KMS-11 (cell line): ENCODE measurements at regions not wholly inside any gene's neighbourhood (a gene's known extent, or its start where the extent isn't known, plus 50 kb on each side); places are given as distances from the start of the nearest gene placed in this dataset.

Experiments used
- H2AFZ ChIP-seq: fragments of 200-600 bp; sonication (generic); 2 replicates; pipeline ENCODE4 v1.6.1; 2016; ENCODE audit warnings: antibody characterized with exemption, mixed run types, low read depth
- H3K27ac ChIP-seq: fragments of 200-600 bp; sonication (generic); 2 replicates; pipeline ENCODE4 v1.6.1; 2016; ENCODE audit warnings: mild to moderate bottlenecking, mixed run types
- H3K27me3 ChIP-seq: fragments of 200-600 bp; sonication (generic); 2 replicates; pipeline ENCODE4 v1.6.1; 2017; ENCODE audit warnings: mild to moderate bottlenecking, low read depth, mixed run types, moderate library complexity; ENCODE audit not compliant: insufficient read depth
- H3K36me3 ChIP-seq: fragments of 200-600 bp; sonication (generic); 2 replicates; pipeline ENCODE4 v1.6.1; 2017; ENCODE audit warnings: mild to moderate bottlenecking, mixed run types; ENCODE audit not compliant: insufficient read depth
- H3K4me1 ChIP-seq: fragments of 200-600 bp; sonication (generic); 2 replicates; pipeline ENCODE4 v1.6.1; 2016; ENCODE audit warnings: mild to moderate bottlenecking, low read depth, mixed run types; ENCODE audit not compliant: poor library complexity, severe bottlenecking
- H3K4me2 ChIP-seq: fragments of 200-600 bp; sonication (generic); 2 replicates; pipeline ENCODE4 v1.7.0; 2016; ENCODE audit warnings: mild to moderate bottlenecking, mixed run types
- H3K4me3 ChIP-seq: fragments of 200-600 bp; sonication (generic); IDR thresholded peaks from 2 replicates; pipeline ENCODE4 v1.6.1; 2017; ENCODE audit warnings: low read depth, low read length, mixed read lengths; ENCODE audit not compliant: insufficient read depth
- H3K79me2 ChIP-seq: fragments of 200-600 bp; sonication (generic); 2 replicates; pipeline ENCODE4 v1.6.1; 2016; ENCODE audit warnings: low read depth, mixed run types; ENCODE audit not compliant: insufficient read depth
- H3K9ac ChIP-seq: fragments of 200-600 bp; sonication (generic); 2 replicates; pipeline ENCODE4 v1.6.1; 2016; ENCODE audit warnings: mild to moderate bottlenecking, mixed run types
- H4K20me1 ChIP-seq: fragments of 200-600 bp; sonication (generic); 2 replicates; pipeline ENCODE4 v1.6.1; 2016; ENCODE audit warnings: mild to moderate bottlenecking, mixed run types; ENCODE audit not compliant: insufficient read depth
- TF ChIP-seq, protein P1 (sequence below): fragments of 200-600 bp; sonication (generic); conservative IDR thresholded peaks from 2 replicates; pipeline ENCODE4 v1.6.1; 2017; ENCODE audit warnings: low read depth, mild to moderate bottlenecking, antibody characterized with exemption, low read length, moderate library complexity, mixed read lengths

DNA sequence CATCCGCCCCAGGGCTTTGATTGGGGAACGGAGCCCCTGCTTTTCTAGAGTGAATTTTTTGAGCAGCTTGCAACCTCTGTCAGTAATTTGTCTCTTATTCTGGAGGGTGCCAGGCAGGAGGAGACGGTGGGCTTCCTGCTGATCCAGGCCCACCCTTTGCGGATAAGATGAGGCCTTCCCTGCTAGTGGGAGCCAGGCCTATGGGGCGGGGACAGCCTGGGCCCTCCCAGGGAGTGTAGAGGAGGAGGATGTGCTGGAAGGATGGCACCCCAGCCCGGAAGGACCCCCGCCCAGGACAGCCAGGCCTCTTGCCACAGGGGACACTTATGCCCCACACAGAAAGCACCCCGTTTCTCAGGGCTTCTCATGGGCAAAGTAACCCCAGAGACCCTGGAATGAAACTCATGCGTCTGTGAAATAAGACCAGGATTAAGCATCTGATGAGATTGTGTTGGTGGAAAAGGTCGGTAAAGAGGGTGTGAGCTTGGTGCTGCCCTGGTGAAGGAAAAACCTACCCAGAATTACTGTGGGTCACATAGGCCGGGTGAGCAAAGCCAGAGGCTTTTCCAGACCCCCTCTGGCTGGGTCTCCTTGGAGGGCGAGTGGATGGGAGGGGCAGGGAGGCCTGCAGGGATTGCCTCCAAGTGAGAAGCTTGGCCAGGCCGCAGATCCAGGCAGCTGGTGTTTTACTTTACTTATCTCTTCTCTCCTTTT, 118.7 kb downstream of the SIK1 start:
- Histone ChIP-seq H3K9ac (peak overlapping the region; percentile 88), H4K20me1 (no peaks in the 10 kb centered on the region), H3K79me2 (no peaks in the 10 kb centered on the region), H3K4me3 (no peak overlapping the region), H3K4me2 (peak overlapping the region; percentile 90), H3K27me3 (no peaks in the 10 kb centered on the region), H3K27ac (peak overlapping the region; percentile 94), H3K4me1 (peaks cover 78% of the 10 kb centered on the region), H3K36me3 (no peaks in the 10 kb centered on the region), H2AFZ (no peak overlapping the region)
- TF ChIP-seq, protein P1, sequence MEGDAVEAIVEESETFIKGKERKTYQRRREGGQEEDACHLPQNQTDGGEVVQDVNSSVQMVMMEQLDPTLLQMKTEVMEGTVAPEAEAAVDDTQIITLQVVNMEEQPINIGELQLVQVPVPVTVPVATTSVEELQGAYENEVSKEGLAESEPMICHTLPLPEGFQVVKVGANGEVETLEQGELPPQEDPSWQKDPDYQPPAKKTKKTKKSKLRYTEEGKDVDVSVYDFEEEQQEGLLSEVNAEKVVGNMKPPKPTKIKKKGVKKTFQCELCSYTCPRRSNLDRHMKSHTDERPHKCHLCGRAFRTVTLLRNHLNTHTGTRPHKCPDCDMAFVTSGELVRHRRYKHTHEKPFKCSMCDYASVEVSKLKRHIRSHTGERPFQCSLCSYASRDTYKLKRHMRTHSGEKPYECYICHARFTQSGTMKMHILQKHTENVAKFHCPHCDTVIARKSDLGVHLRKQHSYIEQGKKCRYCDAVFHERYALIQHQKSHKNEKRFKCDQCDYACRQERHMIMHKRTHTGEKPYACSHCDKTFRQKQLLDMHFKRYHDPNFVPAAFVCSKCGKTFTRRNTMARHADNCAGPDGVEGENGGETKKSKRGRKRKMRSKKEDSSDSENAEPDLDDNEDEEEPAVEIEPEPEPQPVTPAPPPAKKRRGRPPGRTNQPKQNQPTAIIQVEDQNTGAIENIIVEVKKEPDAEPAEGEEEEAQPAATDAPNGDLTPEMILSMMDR = no peak

DNA sequence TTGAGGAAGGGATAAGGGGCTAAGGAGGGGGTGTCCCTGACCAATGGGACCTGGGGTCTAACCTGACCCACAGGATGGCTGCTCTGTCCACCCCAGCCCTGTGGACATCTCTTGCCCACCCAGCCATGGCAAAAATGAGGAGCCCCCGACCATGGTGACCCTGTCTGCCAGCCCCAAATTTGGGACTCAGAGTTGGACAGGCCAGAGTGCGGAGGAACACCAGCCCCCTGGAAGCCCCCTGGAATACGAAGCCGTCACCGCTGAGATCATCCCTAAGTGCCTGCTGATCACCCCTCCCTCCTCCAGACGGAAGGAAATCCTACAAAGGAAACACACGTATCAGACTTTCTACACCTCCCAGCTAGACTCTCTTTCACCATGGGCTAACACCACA, 119.3 kb downstream of the SIK1 start:
- no peak overlapping the region for H3K4me3 ChIP-seq
- H3K36me3 ChIP-seq = no peaks in the 10 kb centered on the region
- TF ChIP-seq, protein P1 = no peak
- H3K9ac ChIP-seq = peak overlapping the region; percentile 88
- H3K4me2 ChIP-seq = peak overlapping the region; percentile 90
- H4K20me1 ChIP-seq = no peaks in the 10 kb centered on the region
- H3K79me2 ChIP-seq = no peaks in the 10 kb centered on the region
- peaks cover 74% of the 10 kb centered on the region for H3K4me1 ChIP-seq
- no peaks in the 10 kb centered on the region for H3K27me3 ChIP-seq
- peak overlapping the region; percentile 94 for H3K27ac ChIP-seq
- peak overlapping the region; percentile 67 for H2AFZ ChIP-seq

DNA sequence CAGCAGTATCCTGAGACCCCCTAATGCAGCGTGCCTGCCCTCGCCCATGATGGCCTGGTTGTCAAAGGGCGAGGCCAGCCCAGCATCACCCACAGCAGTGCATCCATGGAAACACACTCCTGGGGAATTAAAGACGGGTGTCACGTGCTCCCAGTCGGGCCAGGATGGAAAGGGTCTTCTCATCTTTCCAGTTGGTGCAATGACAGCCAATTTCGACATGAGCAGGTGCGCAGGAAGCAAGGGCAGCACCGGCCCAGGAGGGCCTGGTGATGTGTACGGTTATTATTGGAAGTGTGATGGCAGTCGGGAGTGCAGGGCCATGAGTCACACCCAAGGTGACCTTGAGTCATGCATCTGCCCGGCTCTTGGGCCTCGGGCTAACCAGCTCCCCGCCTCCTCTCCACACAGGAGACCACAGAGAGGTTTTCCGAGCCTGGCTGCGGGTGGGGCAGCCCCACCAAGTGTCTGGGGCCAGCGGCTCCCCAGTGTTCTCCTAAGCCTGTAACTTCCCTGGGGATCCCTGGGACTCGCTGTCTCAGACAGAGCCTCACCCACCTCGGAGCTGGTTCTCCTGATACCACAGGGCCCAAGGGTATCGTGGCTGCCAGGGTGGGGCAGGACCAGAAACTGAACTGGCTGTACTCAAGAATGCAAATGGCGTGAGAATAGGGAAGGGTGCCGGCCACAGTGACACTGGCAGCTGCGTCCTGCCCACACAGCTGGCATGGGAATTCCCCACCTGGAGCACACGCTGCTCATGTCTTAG, 119.8 kb downstream of the SIK1 start:
- H3K79me2 ChIP-seq = no peaks in the 10 kb centered on the region
- H3K4me3 ChIP-seq = no peak overlapping the region
- peak overlapping the region; percentile 90 for H3K4me2 ChIP-seq
- H3K27me3 ChIP-seq = no peaks in the 10 kb centered on the region
- TF ChIP-seq, protein P1 = no peak
- H3K4me1 ChIP-seq = peaks cover 68% of the 10 kb centered on the region
- H2AFZ ChIP-seq = peak overlapping the region; percentile 67
- H3K9ac ChIP-seq = peak overlapping the region; percentile 88
- peak overlapping the region; percentile 94 for H3K27ac ChIP-seq
- no peaks in the 10 kb centered on the region for H3K36me3 ChIP-seq
- no peaks in the 10 kb centered on the region for H4K20me1 ChIP-seq

DNA sequence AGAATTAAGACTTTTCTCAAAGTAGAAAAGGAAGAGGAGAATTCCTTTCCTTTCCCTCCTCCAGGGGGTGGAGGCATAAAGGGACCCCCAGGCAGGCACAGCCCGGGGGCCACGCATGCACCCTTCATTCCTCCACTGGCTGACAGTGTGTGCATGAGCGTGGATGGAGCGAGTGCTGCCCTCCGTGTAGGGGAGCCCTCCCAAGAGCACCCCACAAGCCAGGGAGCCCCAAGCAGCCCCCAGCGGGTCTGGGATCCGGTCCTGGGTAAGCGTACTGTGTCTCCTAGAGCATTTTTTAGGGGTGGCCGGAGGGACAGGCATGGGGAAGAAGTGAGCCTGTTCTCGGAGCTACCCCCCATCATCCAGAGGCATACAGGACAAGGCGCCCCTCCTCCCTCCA, 120.5 kb downstream of the SIK1 start:
- H3K4me2 ChIP-seq = peak overlapping the region; percentile 90
- H3K9ac ChIP-seq = peak overlapping the region; percentile 88

More for the DNA sequence above, 120.5 kb downstream of the SIK1 start:
- Histone ChIP-seq H3K79me2 (no peaks in the 10 kb centered on the region), H3K4me3 (no peak overlapping the region), H3K4me1 (peaks cover 61% of the 10 kb centered on the region), H3K27me3 (no peaks in the 10 kb centered on the region), H4K20me1 (no peaks in the 10 kb centered on the region), H3K36me3 (no peaks in the 10 kb centered on the region), H3K27ac (peak overlapping the region; percentile 94), H2AFZ (peak overlapping the region; percentile 67; the same call in 1 of the 2 replicates)
- TF ChIP-seq, protein P1 = no peak
